Prostate gland (tissue), 2 donors: ENCODE measurements at regions not wholly inside any gene's neighbourhood (a gene's known extent, or its start where the extent isn't known, plus 50 kb on each side); places are given as distances from the start of the nearest gene placed in this dataset.

Source experiments
- DNase-seq: peaks from one replicate; pipeline ENCODE4 v3.0.0-alpha.2; 2019; ENCODE audit warnings: low spot score
- H3K27ac ChIP-seq, 2 donors: fragments of 200-600 bp; sonication (generic); 2 replicates each; pipeline ENCODE4 v1.5.1; 2017 to 2019
- H3K27me3 ChIP-seq: fragments of 200-600 bp; sonication (generic); replicated peaks from 2 replicates; pipeline ENCODE4 v1.5.1; 2019; ENCODE audit not compliant: insufficient read depth
- H3K36me3 ChIP-seq, 2 donors: fragments of 200-600 bp; sonication (generic); 1 replicate in 1 of 2; 2 replicates in 1 of 2; pipeline versions ENCODE4 v1.5.1 to v1.8.1; 2017 to 2019
- H3K4me1 ChIP-seq: fragments of 200-600 bp; sonication (generic); replicated peaks from 2 replicates; pipeline ENCODE4 v1.5.1; 2019
- H3K4me3 ChIP-seq, 2 donors: fragments of 200-600 bp; sonication (generic); 2 replicates each; pipeline ENCODE4 v1.5.1; 2017 to 2019
- H3K9me3 ChIP-seq: fragments of 200-600 bp; sonication (generic); 2 replicates; pipeline ENCODE4 v1.5.1; 2017
- POLR2A ChIP-seq: fragments of 450-650 bp; IDR thresholded peaks from one replicate; pipeline ENCODE4 v1.6.1; 2016; ENCODE audit warnings: antibody characterized with exemption, mild to moderate bottlenecking
- POLR2AphosphoS5 ChIP-seq: sonication (generic); formaldehyde crosslinking; IDR thresholded peaks from one replicate; pipeline ENCODE4 v1.6.1; 2017; ENCODE audit warnings: antibody characterized with exemption
- WGBS: methylation state at CpG from one replicate; pipeline ENCODE4 v1.1.5; 2018; 5-methylcytosine and 5-hydroxymethylcytosine counted together
- intact Hi-C: fragments of 100-400 bp; cut with DNase I; formaldehyde crosslinking; loops from one replicate; pipeline ENCODE4 v1.14.2; 2022
- TF ChIP-seq, protein P1 (sequence below), 4 experiments: fragments of 200-600 bp in 2 of 4; fragments of 450-650 bp in 2 of 4; sonication (generic) in 2 of 4; IDR thresholded peaks; 1 replicate in 3 of 4; 2 replicates in 1 of 4; pipeline ENCODE4 v1.5.1; 2016 to 2019; ENCODE audit warnings: antibody characterized with exemption in 4 of 4, mild to moderate bottlenecking in 2 of 4, moderate library complexity in 2 of 4

DNA sequence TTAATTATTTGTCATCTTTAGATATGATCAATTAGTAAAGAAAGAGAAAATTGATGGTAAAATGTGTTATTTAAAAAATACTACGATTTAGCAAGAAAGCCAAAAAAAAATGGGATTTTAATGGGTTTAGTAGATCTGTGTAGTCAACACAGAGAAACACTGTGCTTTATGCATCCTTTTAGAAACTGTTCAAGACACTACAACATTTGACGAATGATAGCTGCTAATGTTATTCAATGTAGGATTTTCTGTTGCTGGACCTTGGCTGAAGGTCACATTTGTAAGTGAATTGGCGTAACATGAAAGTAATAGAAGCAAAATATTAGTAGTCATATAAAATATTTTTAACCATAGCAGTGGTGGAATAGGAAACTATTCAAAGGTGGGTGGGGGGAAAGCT lies 1293.9 kb downstream of the NCAM2 start:
- intact Hi-C loops, result no loop called here

DNA sequence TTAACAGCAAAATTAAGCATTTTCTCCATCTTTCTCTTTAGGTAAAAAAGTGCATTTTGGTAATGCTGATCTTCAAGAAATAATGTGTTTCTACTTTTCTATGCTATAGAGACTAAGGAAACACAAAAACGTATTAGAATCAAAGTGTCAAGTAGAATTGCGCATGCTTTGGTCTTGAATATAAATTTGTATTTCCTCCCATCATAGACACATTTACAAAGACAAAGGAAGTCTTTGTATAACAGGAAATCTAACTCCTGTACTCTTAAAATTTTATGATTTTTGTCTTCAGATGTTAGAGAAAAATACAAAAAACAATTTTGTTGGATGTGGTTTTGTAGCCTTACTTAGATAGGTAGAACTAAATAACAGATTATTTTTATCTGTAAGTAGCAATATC lies 1299.4 kb downstream of the NCAM2 start:
- H3K27me3 ChIP-seq, result no peaks in the 10 kb centered on the region
- H3K9me3 ChIP-seq, result no peaks in the 10 kb centered on the region
- H3K4me3 ChIP-seq, result no peak overlapping the region
- TF ChIP-seq POLR2A, result no peak
- TF ChIP-seq, protein P1, sequence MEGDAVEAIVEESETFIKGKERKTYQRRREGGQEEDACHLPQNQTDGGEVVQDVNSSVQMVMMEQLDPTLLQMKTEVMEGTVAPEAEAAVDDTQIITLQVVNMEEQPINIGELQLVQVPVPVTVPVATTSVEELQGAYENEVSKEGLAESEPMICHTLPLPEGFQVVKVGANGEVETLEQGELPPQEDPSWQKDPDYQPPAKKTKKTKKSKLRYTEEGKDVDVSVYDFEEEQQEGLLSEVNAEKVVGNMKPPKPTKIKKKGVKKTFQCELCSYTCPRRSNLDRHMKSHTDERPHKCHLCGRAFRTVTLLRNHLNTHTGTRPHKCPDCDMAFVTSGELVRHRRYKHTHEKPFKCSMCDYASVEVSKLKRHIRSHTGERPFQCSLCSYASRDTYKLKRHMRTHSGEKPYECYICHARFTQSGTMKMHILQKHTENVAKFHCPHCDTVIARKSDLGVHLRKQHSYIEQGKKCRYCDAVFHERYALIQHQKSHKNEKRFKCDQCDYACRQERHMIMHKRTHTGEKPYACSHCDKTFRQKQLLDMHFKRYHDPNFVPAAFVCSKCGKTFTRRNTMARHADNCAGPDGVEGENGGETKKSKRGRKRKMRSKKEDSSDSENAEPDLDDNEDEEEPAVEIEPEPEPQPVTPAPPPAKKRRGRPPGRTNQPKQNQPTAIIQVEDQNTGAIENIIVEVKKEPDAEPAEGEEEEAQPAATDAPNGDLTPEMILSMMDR (IDR thresholded peaks at IDR 0.05), result no peak
- no peak for TF ChIP-seq POLR2AphosphoS5
- no peak overlapping the region for H3K27ac ChIP-seq
- 63% methylated on average over 2 of the region's 2 CpGs for WGBS
- no peaks in the 10 kb centered on the region for H3K36me3 ChIP-seq
- DNase-seq, result no peak
- intact Hi-C loops, result no loop called here
- no peaks in the 10 kb centered on the region for H3K4me1 ChIP-seq

More for the DNA sequence above, 1293.9 kb downstream of the NCAM2 start:
- 97% methylated on average over 3 of the region's 3 CpGs for WGBS
- no peaks in the 10 kb centered on the region for H3K4me1 ChIP-seq
- no peaks in the 10 kb centered on the region for H3K36me3 ChIP-seq
- TF ChIP-seq POLR2AphosphoS5 (no peak), POLR2A (no peak)
- TF ChIP-seq, protein P1 (IDR thresholded peaks at IDR 0.05), result no peak
- no peak overlapping the region for H3K27ac ChIP-seq
- no peak for DNase-seq
- no peak overlapping the region for H3K4me3 ChIP-seq
- no peaks in the 10 kb centered on the region for H3K9me3 ChIP-seq
- no peaks in the 10 kb centered on the region for H3K27me3 ChIP-seq

DNA sequence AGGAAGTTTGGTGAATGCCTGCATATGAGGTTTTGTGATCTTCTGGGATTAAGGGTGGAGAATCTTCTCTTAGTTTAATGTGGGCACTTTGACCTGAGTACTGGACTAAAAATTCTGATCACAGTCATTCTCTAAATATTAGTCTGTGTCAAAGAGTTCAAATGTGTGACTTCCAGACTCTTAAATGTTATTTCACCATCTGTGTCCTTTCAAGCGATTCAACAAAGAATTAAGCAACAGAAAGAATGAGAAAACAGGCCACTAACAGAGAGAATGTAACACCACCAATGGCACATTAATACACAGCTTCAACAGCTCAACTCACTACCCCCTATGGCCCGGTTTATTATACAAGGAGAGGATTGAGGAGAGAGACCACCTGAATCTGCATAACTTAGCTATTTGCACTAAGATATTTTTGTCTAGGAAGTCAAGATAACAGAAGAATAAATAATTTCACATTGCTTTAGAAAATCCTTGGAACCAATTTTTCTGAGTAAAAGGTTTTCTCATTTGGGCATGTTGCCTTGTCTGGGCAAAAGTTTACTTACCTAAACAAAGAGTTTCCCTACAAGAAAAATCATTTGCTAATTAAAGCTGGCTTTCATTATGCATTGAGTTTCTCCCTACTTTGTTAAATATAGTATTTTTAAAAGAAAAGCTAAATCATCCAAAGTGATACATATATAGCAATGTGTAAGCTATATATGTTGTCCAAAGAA lies 1313.7 kb downstream of the NCAM2 start:
- 91% methylated on average over 2 of the region's 2 CpGs for WGBS
- no peak overlapping the region for H3K4me3 ChIP-seq

DNA sequence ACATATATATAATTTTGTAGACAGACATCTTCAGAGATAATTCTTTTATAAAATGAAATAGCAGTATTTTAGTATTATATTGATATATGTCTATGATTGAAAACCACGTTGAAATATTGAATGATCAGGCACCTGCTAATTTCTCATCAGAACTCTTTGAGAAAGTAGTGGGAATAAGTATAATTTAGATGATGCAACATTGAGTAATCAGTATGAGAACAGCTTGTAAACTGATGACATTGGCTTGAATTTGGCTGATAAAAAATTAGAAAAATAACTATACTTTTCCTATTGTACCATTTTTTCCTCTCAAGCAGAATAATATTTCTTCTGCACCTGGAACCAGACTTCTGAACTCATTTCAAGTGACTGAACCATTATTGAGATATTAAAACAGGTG lies 1316.8 kb downstream of the NCAM2 start:
- Histone ChIP-seq H3K9me3 (no peaks in the 10 kb centered on the region), H3K36me3 (no peaks in the 10 kb centered on the region), H3K27ac (no peak overlapping the region), H3K27me3 (no peaks in the 10 kb centered on the region), H3K4me1 (no peaks in the 10 kb centered on the region), H3K4me3 (no peak overlapping the region)
- 93% methylated on average over 1 of the region's 1 CpG for WGBS
- no peak for TF ChIP-seq POLR2AphosphoS5
- TF ChIP-seq, protein P1 (IDR thresholded peaks at IDR 0.05), result no peak
- TF ChIP-seq POLR2A, result no peak
- intact Hi-C loops, result no loop called here
- DNase-seq, result no peak

More for the DNA sequence above, 1313.7 kb downstream of the NCAM2 start:
- H3K9me3 ChIP-seq, result no peaks in the 10 kb centered on the region
- H3K27me3 ChIP-seq, result no peaks in the 10 kb centered on the region
- TF ChIP-seq, protein P1 (IDR thresholded peaks at IDR 0.05), result no peak
- TF ChIP-seq POLR2A (no peak), POLR2AphosphoS5 (no peak)
- H3K4me1 ChIP-seq, result no peaks in the 10 kb centered on the region
- intact Hi-C loops, result no loop called here
- no peak overlapping the region for H3K27ac ChIP-seq
- DNase-seq, result no peak
- no peaks in the 10 kb centered on the region for H3K36me3 ChIP-seq

DNA sequence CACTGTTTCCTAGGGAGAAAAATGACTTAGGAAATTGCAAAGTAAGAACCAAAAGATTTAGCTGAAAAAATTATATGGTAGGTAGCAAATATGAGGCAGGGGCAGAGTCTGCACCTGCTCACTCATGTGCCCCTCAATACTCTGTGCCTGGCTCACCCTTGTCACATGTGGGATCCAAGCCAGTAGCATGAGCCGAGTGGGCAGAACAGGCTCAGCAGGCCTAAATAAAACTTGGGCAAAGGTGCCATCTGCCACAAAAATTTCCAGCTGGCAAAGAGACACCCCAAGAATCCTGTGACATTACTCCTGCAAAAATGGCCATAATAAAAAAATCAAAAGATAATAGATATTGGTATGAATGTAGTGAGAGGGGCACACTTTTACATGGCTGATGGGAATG lies 1321.2 kb downstream of the NCAM2 start:
- Histone ChIP-seq H3K9me3 (no peaks in the 10 kb centered on the region), H3K27me3 (no peaks in the 10 kb centered on the region), H3K36me3 (no peaks in the 10 kb centered on the region), H3K4me1 (no peaks in the 10 kb centered on the region), H3K4me3 (no peak overlapping the region), H3K27ac (no peak overlapping the region)
- intact Hi-C loops, result no loop called here
- 82% methylated on average over 1 of the region's 1 CpG for WGBS
- no peak for TF ChIP-seq POLR2AphosphoS5
- DNase-seq, result no peak
